ENCODE measurements at regions not wholly inside any gene's neighbourhood (a gene's known extent, or its start where the extent isn't known, plus 50 kb on each side); places are given as distances from the start of the nearest gene placed in this dataset.
"Not testable (repeated sequence)": the region's sequence is repeated elsewhere in the genome, so short reads cannot be mapped to it uniquely, and the experiment has no call there.

GRCh38 chr9:31745468-31745867 is 639.0 kb upstream of the ACO1 start:
- Histone ChIP-seq H3K4me3 (ENCODE audit: low read length) (no peak overlapping the region), H3K27ac (ENCODE audit: low read length) (no peak overlapping the region), H3K36me3 (ENCODE audit: control insufficient read depth, insufficient read depth, low read length) (no peaks in the 10 kb centered on the region), H3K4me1 (ENCODE audit: control insufficient read depth, insufficient read depth, low read length) (no peaks in the 10 kb centered on the region), H3K27me3 (ENCODE audit: control insufficient read depth, insufficient read depth, low read length) (no peaks in the 10 kb centered on the region), H3K9me3 (ENCODE audit: control insufficient read depth, insufficient read depth, low read length) (no peaks in the 10 kb centered on the region)
- intact Hi-C loops (cut with micrococcal nuclease), result no loop called here
- WGBS (ENCODE audit: insufficient coverage), result 87% methylated on average over 5 of the region's 6 CpGs
- TF ChIP-seq, protein P1, sequence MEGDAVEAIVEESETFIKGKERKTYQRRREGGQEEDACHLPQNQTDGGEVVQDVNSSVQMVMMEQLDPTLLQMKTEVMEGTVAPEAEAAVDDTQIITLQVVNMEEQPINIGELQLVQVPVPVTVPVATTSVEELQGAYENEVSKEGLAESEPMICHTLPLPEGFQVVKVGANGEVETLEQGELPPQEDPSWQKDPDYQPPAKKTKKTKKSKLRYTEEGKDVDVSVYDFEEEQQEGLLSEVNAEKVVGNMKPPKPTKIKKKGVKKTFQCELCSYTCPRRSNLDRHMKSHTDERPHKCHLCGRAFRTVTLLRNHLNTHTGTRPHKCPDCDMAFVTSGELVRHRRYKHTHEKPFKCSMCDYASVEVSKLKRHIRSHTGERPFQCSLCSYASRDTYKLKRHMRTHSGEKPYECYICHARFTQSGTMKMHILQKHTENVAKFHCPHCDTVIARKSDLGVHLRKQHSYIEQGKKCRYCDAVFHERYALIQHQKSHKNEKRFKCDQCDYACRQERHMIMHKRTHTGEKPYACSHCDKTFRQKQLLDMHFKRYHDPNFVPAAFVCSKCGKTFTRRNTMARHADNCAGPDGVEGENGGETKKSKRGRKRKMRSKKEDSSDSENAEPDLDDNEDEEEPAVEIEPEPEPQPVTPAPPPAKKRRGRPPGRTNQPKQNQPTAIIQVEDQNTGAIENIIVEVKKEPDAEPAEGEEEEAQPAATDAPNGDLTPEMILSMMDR (IDR thresholded peaks at IDR 0.05), result no peak
- ATAC-seq, result no peak
- Mint-ChIP-seq H3K36me3 (no peaks in the 10 kb centered on the region), H3K27ac (no peak overlapping the region), H3K4me1 (no peaks in the 10 kb centered on the region), H3K9me3 (peaks cover 2 to 6% of the 10 kb centered on the region in 2 donors), H3K27me3 (ENCODE audit: low read depth in 2 of 2) (no peaks in the 10 kb centered on the region), H3K4me3 (no peak overlapping the region)
- no peak for DNase-seq

- Mint-ChIP-seq H3K9me3 (peaks cover 2 to 3% of the 10 kb centered on the region in 2 donors), H3K27me3 (ENCODE audit: low read depth in 2 of 2) (no peaks in the 10 kb centered on the region), H3K36me3 (no peaks in the 10 kb centered on the region), H3K4me3 (no peak overlapping the region), H3K4me1 (no peaks in the 10 kb centered on the region), H3K27ac (no peak overlapping the region)
- H3K4me1 ChIP-seq (ENCODE audit: control insufficient read depth, insufficient read depth, low read length), result no peaks in the 10 kb centered on the region
- H3K27me3 ChIP-seq (ENCODE audit: control insufficient read depth, insufficient read depth, low read length), result no peaks in the 10 kb centered on the region
- TF ChIP-seq, protein P1 (IDR thresholded peaks at IDR 0.05), result no peak
- H3K36me3 ChIP-seq (ENCODE audit: control insufficient read depth, insufficient read depth, low read length), result no peaks in the 10 kb centered on the region
- intact Hi-C loops (cut with micrococcal nuclease), result no loop called here
- H3K27ac ChIP-seq (ENCODE audit: low read length), result no peak overlapping the region
- DNase-seq, result no peak
- H3K4me3 ChIP-seq (ENCODE audit: low read length), result no peak overlapping the region
- H3K9me3 ChIP-seq (ENCODE audit: control insufficient read depth, insufficient read depth, low read length), result no peaks in the 10 kb centered on the region
- ATAC-seq, result no peak
These were observed 638.6 kb upstream of the ACO1 start for GRCh38 chr9:31745886-31746285.

DNA sequence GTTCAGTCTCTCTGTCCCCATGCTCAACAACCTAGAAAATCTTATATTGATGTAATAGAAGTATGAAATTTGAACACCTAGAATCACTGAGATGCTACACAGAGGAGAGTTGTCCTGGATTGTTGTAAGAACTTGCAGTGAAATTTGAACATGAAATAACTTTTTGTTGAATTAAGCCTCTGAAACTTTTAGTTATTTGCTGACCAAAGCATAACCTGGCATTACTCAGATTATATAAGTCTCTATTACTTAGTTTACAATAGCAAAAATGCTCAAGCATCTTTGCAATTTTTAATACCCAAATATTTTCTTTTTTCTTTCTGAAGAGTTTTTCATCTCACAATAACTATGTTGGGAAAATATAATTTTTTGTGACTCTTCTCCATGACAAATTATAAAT is 630.7 kb upstream of the ACO1 start:
- Mint-ChIP-seq H3K27ac (no peak overlapping the region), H3K27me3 (ENCODE audit: low read depth in 2 of 2) (no peaks in the 10 kb centered on the region), H3K36me3 (no peaks in the 10 kb centered on the region), H3K9me3 (peaks cover 10% of the 10 kb centered on the region in 2 donors), H3K4me3 (no peak overlapping the region), H3K4me1 (no peaks in the 10 kb centered on the region)
- Histone ChIP-seq H3K9me3 (ENCODE audit: control insufficient read depth, insufficient read depth, low read length) (no peaks in the 10 kb centered on the region), H3K36me3 (ENCODE audit: control insufficient read depth, insufficient read depth, low read length) (no peaks in the 10 kb centered on the region), H3K4me3 (ENCODE audit: low read length) (no peak overlapping the region), H3K27ac (ENCODE audit: low read length) (no peak overlapping the region), H3K27me3 (ENCODE audit: control insufficient read depth, insufficient read depth, low read length) (no peaks in the 10 kb centered on the region), H3K4me1 (ENCODE audit: control insufficient read depth, insufficient read depth, low read length) (no peaks in the 10 kb centered on the region)
- DNase-seq (no peak), ATAC-seq (no peak)
- TF ChIP-seq, protein P1 (IDR thresholded peaks at IDR 0.05), result no peak
- intact Hi-C loops (cut with micrococcal nuclease), result no loop called here

- ATAC-seq (no peak), DNase-seq (no peak)
- Histone ChIP-seq H3K27ac (ENCODE audit: low read length) (no peak overlapping the region), H3K4me3 (ENCODE audit: low read length) (no peak overlapping the region), H3K4me1 (ENCODE audit: control insufficient read depth, insufficient read depth, low read length) (no peaks in the 10 kb centered on the region), H3K36me3 (ENCODE audit: control insufficient read depth, insufficient read depth, low read length) (no peaks in the 10 kb centered on the region), H3K9me3 (ENCODE audit: control insufficient read depth, insufficient read depth, low read length) (peaks cover 4% of the 10 kb centered on the region), H3K27me3 (ENCODE audit: control insufficient read depth, insufficient read depth, low read length) (no peaks in the 10 kb centered on the region)
- Mint-ChIP-seq H3K4me1 (no peaks in the 10 kb centered on the region), H3K27ac (no peak overlapping the region), H3K4me3 (no peak overlapping the region), H3K9me3 (peaks cover 8 to 11% of the 10 kb centered on the region in 2 donors), H3K27me3 (ENCODE audit: low read depth in 2 of 2) (no peaks in the 10 kb centered on the region), H3K36me3 (no peaks in the 10 kb centered on the region)
- intact Hi-C loops (cut with micrococcal nuclease), result no loop called here
- no CpG with 5 or more reads among the region's 3 CpGs for WGBS (ENCODE audit: insufficient coverage)
- TF ChIP-seq, protein P1 (IDR thresholded peaks at IDR 0.05), result no peak
These were observed 624.7 kb upstream of the ACO1 start for GRCh38 chr9:31759703-31760102.

- 17% methylated on average over 1 of the region's 3 CpGs for WGBS (ENCODE audit: insufficient coverage)
- H3K36me3 ChIP-seq (ENCODE audit: control insufficient read depth, insufficient read depth, low read length); H3K27ac ChIP-seq (ENCODE audit: low read length); ATAC-seq; H3K4me3 Mint-ChIP-seq; H3K4me1 ChIP-seq (ENCODE audit: control insufficient read depth, insufficient read depth, low read length); H3K27me3 Mint-ChIP-seq (ENCODE audit: low read depth in 2 of 2); DNase-seq; H3K27me3 ChIP-seq (ENCODE audit: control insufficient read depth, insufficient read depth, low read length); H3K27ac Mint-ChIP-seq; intact Hi-C loops (cut with micrococcal nuclease); H3K4me1 Mint-ChIP-seq; H3K4me3 ChIP-seq (ENCODE audit: low read length): not testable (repeated sequence)
- peaks cover 24 to 27% of the 10 kb centered on the region in 2 donors for H3K9me3 Mint-ChIP-seq
- peaks cover 14% of the 10 kb centered on the region for H3K9me3 ChIP-seq (ENCODE audit: control insufficient read depth, insufficient read depth, low read length)
- peaks cover 20% of the 10 kb centered on the region for H3K36me3 Mint-ChIP-seq
These were observed 610.4 kb upstream of the ACO1 start for GRCh38 chr9:31774021-31774420.
